ENCODE measurements at regions not wholly inside any gene's neighbourhood (a gene's known extent, or its start where the extent isn't known, plus 50 kb on each side); places are given as distances from the start of the nearest gene placed in this dataset.

DNA sequence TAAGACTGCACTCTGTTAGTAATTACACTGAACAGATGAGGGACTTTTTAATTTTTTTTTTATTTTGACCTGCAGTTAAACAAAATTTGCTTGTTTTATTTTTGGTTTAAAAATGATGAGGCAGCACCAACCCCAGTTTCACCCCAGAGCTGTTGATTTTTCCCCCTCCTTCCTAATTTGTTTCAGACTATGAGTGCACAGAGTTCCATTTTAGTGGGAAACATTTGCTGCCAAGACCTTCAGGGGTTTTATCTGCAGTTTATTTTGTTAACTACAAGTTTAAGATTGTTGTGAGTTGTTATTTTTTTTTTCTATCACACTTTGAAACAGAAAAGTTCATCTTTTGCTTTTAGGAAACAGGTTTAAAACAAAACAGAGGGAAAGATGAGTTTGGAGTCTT, 455.9 kb upstream of the NR2F2 start (continued):
- TF ChIP-seq, protein P1, sequence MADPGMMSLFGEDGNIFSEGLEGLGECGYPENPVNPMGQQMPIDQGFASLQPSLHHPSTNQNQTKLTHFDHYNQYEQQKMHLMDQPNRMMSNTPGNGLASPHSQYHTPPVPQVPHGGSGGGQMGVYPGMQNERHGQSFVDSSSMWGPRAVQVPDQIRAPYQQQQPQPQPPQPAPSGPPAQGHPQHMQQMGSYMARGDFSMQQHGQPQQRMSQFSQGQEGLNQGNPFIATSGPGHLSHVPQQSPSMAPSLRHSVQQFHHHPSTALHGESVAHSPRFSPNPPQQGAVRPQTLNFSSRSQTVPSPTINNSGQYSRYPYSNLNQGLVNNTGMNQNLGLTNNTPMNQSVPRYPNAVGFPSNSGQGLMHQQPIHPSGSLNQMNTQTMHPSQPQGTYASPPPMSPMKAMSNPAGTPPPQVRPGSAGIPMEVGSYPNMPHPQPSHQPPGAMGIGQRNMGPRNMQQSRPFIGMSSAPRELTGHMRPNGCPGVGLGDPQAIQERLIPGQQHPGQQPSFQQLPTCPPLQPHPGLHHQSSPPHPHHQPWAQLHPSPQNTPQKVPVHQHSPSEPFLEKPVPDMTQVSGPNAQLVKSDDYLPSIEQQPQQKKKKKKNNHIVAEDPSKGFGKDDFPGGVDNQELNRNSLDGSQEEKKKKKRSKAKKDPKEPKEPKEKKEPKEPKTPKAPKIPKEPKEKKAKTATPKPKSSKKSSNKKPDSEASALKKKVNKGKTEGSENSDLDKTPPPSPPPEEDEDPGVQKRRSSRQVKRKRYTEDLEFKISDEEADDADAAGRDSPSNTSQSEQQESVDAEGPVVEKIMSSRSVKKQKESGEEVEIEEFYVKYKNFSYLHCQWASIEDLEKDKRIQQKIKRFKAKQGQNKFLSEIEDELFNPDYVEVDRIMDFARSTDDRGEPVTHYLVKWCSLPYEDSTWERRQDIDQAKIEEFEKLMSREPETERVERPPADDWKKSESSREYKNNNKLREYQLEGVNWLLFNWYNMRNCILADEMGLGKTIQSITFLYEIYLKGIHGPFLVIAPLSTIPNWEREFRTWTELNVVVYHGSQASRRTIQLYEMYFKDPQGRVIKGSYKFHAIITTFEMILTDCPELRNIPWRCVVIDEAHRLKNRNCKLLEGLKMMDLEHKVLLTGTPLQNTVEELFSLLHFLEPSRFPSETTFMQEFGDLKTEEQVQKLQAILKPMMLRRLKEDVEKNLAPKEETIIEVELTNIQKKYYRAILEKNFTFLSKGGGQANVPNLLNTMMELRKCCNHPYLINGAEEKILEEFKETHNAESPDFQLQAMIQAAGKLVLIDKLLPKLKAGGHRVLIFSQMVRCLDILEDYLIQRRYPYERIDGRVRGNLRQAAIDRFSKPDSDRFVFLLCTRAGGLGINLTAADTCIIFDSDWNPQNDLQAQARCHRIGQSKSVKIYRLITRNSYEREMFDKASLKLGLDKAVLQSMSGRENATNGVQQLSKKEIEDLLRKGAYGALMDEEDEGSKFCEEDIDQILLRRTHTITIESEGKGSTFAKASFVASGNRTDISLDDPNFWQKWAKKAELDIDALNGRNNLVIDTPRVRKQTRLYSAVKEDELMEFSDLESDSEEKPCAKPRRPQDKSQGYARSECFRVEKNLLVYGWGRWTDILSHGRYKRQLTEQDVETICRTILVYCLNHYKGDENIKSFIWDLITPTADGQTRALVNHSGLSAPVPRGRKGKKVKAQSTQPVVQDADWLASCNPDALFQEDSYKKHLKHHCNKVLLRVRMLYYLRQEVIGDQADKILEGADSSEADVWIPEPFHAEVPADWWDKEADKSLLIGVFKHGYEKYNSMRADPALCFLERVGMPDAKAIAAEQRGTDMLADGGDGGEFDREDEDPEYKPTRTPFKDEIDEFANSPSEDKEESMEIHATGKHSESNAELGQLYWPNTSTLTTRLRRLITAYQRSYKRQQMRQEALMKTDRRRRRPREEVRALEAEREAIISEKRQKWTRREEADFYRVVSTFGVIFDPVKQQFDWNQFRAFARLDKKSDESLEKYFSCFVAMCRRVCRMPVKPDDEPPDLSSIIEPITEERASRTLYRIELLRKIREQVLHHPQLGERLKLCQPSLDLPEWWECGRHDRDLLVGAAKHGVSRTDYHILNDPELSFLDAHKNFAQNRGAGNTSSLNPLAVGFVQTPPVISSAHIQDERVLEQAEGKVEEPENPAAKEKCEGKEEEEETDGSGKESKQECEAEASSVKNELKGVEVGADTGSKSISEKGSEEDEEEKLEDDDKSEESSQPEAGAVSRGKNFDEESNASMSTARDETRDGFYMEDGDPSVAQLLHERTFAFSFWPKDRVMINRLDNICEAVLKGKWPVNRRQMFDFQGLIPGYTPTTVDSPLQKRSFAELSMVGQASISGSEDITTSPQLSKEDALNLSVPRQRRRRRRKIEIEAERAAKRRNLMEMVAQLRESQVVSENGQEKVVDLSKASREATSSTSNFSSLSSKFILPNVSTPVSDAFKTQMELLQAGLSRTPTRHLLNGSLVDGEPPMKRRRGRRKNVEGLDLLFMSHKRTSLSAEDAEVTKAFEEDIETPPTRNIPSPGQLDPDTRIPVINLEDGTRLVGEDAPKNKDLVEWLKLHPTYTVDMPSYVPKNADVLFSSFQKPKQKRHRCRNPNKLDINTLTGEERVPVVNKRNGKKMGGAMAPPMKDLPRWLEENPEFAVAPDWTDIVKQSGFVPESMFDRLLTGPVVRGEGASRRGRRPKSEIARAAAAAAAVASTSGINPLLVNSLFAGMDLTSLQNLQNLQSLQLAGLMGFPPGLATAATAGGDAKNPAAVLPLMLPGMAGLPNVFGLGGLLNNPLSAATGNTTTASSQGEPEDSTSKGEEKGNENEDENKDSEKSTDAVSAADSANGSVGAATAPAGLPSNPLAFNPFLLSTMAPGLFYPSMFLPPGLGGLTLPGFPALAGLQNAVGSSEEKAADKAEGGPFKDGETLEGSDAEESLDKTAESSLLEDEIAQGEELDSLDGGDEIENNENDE (IDR thresholded peaks at IDR 0.05; ENCODE audit: insufficient replicate concordance, low read length): no peak
- TF ChIP-seq HDAC2 (IDR thresholded peaks at IDR 0.05; ENCODE audit: borderline replicate concordance in 1 of 2, low read depth in 2 of 2, low read length in 2 of 2): no peak
- TF ChIP-seq KDM1A (IDR thresholded peaks at IDR 0.05; ENCODE audit: borderline replicate concordance, low read length): no peak
- TF ChIP-seq RBBP5 (IDR thresholded peaks at IDR 0.05; ENCODE audit: borderline replicate concordance, low read depth, low read length): no peak
- TF ChIP-seq TAF7 (optimal IDR thresholded peaks at IDR 0.05; ENCODE audit: borderline replicate concordance, low read depth, low read length): no peak
- no peak for TF ChIP-seq CTBP2 (IDR thresholded peaks at IDR 0.05; ENCODE audit: borderline replicate concordance, insufficient read depth, insufficient read length, low read length)
- no peak for TF ChIP-seq CEBPB (IDR thresholded peaks at IDR 0.05; ENCODE audit: low read depth, low read length)
- TF ChIP-seq SRF (IDR thresholded peaks at IDR 0.05; ENCODE audit: low read depth, low read length): no peak
- TF ChIP-seq SIRT6 (IDR thresholded peaks at IDR 0.05; ENCODE audit: low read length): no peak

Data from H1 (cell line).